HepG2 (cell line): ENCODE measurements at regions not wholly inside any gene's neighbourhood (a gene's known extent, or its start where the extent isn't known, plus 50 kb on each side); places are given as distances from the start of the nearest gene placed in this dataset.

Source experiments
- ATAC-seq: fragments of 200-7000 bp; cut with Tn5 transposase; 3 replicates; pipeline ENCODE4 v1.9.1; 2020; ENCODE audit warnings: mild to moderate bottlenecking, moderate library complexity
- BruUV-seq: library from RNA; stranded (reverse); fragments of 400-500 nt; replicated peaks from 2 replicates; lab custom pipeline; 2021; lab: Mats Ljungman, UMichigan
- CTCF ChIA-PET: fragments of 300-600 bp; formaldehyde crosslinking; extraction: SDS; loops from one replicate; lab custom pipeline; 2021; ENCODE audit warnings: low total read pairs, inconsistent platforms, low intra/inter-chr PET ratio; lab: Yijun Ruan, JAX
- POLR2A ChIA-PET: fragments of 350-600 bp; sonication (Branson Sonifier 250); formaldehyde crosslinking; loops from one replicate; lab custom pipeline; 2020; ENCODE audit warnings: antibody characterized with exemption, inconsistent platforms; lab: Yijun Ruan, JAX
- DNase-seq: peaks from one replicate; pipeline ENCODE4 v3.0.0-alpha.2; 2015; ENCODE audit warnings: low spot score
- FAIRE-seq: peaks from 3 replicates; lab custom pipeline; 2011; peaks lifted over from hg19 to GRCh38; lab: Jason Lieb, UNC
- H2AFZ ChIP-seq: one replicate; pipeline ENCODE4 v1.6.1; 2011; ENCODE audit warnings: low read length, inconsistent platforms
- H3K27ac ChIP-seq: fragments of 300-600 bp; 3 replicates; pipeline ENCODE4 v1.8.0; 2011; ENCODE audit warnings: mixed run types, mild to moderate bottlenecking, mixed read lengths, low read length, inconsistent platforms; ENCODE audit not compliant: insufficient read depth; ENCODE audit errors: extremely low read length
- H3K27me3 ChIP-seq, 2 experiments: fragments of 200-600 bp in 1 of 2; 2 replicates in 1 of 2; 3 replicates in 1 of 2; pipeline versions ENCODE4 v1.6.0 to v1.8.0; 2011; ENCODE audit warnings: low read length in 2 of 2, mild to moderate bottlenecking in 2 of 2, moderate library complexity in 2 of 2, inconsistent platforms in 1 of 2; ENCODE audit not compliant: insufficient read depth in 2 of 2, control insufficient read depth in 1 of 2
- H3K36me3 ChIP-seq, 2 experiments: fragments of 200-600 bp in 1 of 2; replicated peaks in 1 of 2; 2 replicates in 1 of 2; 3 replicates in 1 of 2; pipeline versions ENCODE4 v1.5.1 to v1.8.0; 2011; ENCODE audit warnings: low read length in 2 of 2, inconsistent platforms in 1 of 2; ENCODE audit not compliant: insufficient read depth in 2 of 2, control insufficient read depth in 1 of 2
- H3K4me1 ChIP-seq: 2 replicates; pipeline ENCODE4 v1.5.1; 2012; ENCODE audit warnings: low read length, inconsistent platforms; ENCODE audit not compliant: insufficient read depth
- H3K4me2 ChIP-seq: 2 replicates; pipeline ENCODE4 v1.6.0; 2011; ENCODE audit warnings: low read depth, low read length, inconsistent platforms
- H3K4me3 ChIP-seq, 3 experiments: fragments of 200-600 bp in 1 of 3; sonication (generic), shearing (Covaris generic) in 1 of 3; replicated peaks in 1 of 3; 2 replicates each; pipeline ENCODE4 v1.5.1; 2011 to 2016; ENCODE audit warnings: low read length in 3 of 3, inconsistent platforms in 2 of 3, low read depth in 2 of 3, mild to moderate bottlenecking in 2 of 3, control low read depth in 1 of 3, mixed read lengths in 1 of 3; ENCODE audit not compliant: insufficient read depth in 1 of 3
- H3K79me2 ChIP-seq: one replicate; pipeline ENCODE4 v1.6.1; 2011; ENCODE audit warnings: low read length, inconsistent platforms; ENCODE audit not compliant: insufficient read depth
- H3K9ac ChIP-seq: 2 replicates; pipeline ENCODE4 v1.6.0; 2011; ENCODE audit warnings: mild to moderate bottlenecking, low read depth, low read length, inconsistent platforms; ENCODE audit not compliant: insufficient read depth
- H3K9me3 ChIP-seq: 2 replicates; pipeline ENCODE4 v1.5.1; 2012; ENCODE audit warnings: mild to moderate bottlenecking, low read length
- H4K20me1 ChIP-seq: 2 replicates; pipeline ENCODE4 v1.6.0; 2011; ENCODE audit warnings: inconsistent platforms, mild to moderate bottlenecking, low read length, moderate library complexity; ENCODE audit not compliant: insufficient read depth
- ATF5 ChIP-seq: sonication (generic); formaldehyde crosslinking; IDR thresholded peaks from 2 replicates; pipeline ENCODE4 v1.4.0; 2020; ENCODE audit warnings: mild to moderate bottlenecking, low read depth, missing genetic modification reagents
- ATF7 ChIP-seq, 2 experiments: fragments of 450-650 bp in 1 of 2; sonication (generic) in 1 of 2; formaldehyde crosslinking in 1 of 2; IDR thresholded peaks; 2 replicates each; pipeline versions ENCODE4 v1.4.0 to v1.6.1; 2016 to 2020; ENCODE audit warnings: antibody characterized with exemption in 1 of 2, mild to moderate bottlenecking in 1 of 2, missing genetic modification reagents in 1 of 2
- CAMTA2 ChIP-seq: sonication (generic); formaldehyde crosslinking; IDR thresholded peaks from 2 replicates; pipeline ENCODE4 v1.4.0; 2020; ENCODE audit warnings: mild to moderate bottlenecking, missing genetic modification reagents, borderline replicate concordance
- GMEB1 ChIP-seq: sonication (generic); formaldehyde crosslinking; IDR thresholded peaks from 2 replicates; pipeline ENCODE4 v1.5.1; 2020; ENCODE audit warnings: missing genetic modification reagents, mild to moderate bottlenecking, borderline replicate concordance
- SIN3B ChIP-seq: fragments of 150-350 bp; IDR thresholded peaks from 2 replicates; pipeline ENCODE4 v1.6.1; 2014; ENCODE audit warnings: low read length
- SNAI1 ChIP-seq: sonication (generic); formaldehyde crosslinking; IDR thresholded peaks from 2 replicates; pipeline ENCODE4 v1.5.0; 2020; ENCODE audit warnings: mild to moderate bottlenecking, missing genetic modification reagents, borderline replicate concordance
- ZNF207 ChIP-seq: fragments of 450-650 bp; IDR thresholded peaks from 2 replicates; pipeline ENCODE4 v1.6.1; 2016; ENCODE audit warnings: antibody characterized with exemption, borderline replicate concordance
- ZNF263 ChIP-seq: sonication (generic); formaldehyde crosslinking; IDR thresholded peaks from 2 replicates; pipeline ENCODE4 v1.4.0; 2020; ENCODE audit warnings: missing genetic modification reagents
- ZNF570 ChIP-seq: sonication (generic); formaldehyde crosslinking; IDR thresholded peaks from 2 replicates; pipeline ENCODE4 v1.4.0; 2020; ENCODE audit warnings: mild to moderate bottlenecking, missing genetic modification reagents, borderline replicate concordance
- WGBS: methylation state at CpG from one replicate; pipeline ENCODE4 v1.1.6; 2017; ENCODE audit warnings: low lambda C conversion rate; 5-methylcytosine and 5-hydroxymethylcytosine counted together
- in situ Hi-C: cut with HindIII; loops from 2 replicates; pipeline ENCODE4 v1.10.0; 2017; ENCODE audit warnings: low pct_unique_long_range_greater_than_20kb; ENCODE audit not compliant: extremely low pct_ligation_motif_present
- intact Hi-C: fragments of 100-400 bp; cut with micrococcal nuclease; formaldehyde crosslinking; loops from one replicate; pipeline ENCODE4 v1.10.0; 2022; ENCODE audit not compliant: unreplicated experiment

GRCh38 chr16:9362604-9363003 is 271.2 kb downstream of the HAPSTR1 start:
- H3K79me2 ChIP-seq: no peaks in the 10 kb centered on the region
- ChIA-PET POLR2A (no interaction called here), CTCF (no interaction called here)
- no TSS peak for BruUV-seq
- ATAC-seq (no peak), FAIRE-seq (no peak), DNase-seq (no peak)
- no peaks in the 10 kb centered on the region for H4K20me1 ChIP-seq
- H3K4me1 ChIP-seq: peaks cover 21% of the 10 kb centered on the region
- H3K4me3 ChIP-seq: no peak overlapping the region
- intact Hi-C loops: no loop called here
- H3K27me3 ChIP-seq: peaks cover 0 to 3% of the 10 kb centered on the region in 2 experiments; a peak in 1 of 5 replicates
- no peak overlapping the region for H3K9ac ChIP-seq
- H3K27ac ChIP-seq: no peak overlapping the region
- no peaks in the 10 kb centered on the region for H3K36me3 ChIP-seq
- no peak overlapping the region for H3K4me2 ChIP-seq
- WGBS: 47% methylated on average over 3 of the region's 3 CpGs
- TF ChIP-seq GMEB1 (CRISPR knock-in tag): no peak
- no peak for TF ChIP-seq SNAI1
- no peak for TF ChIP-seq ATF5
- TF ChIP-seq ATF7 (IDR thresholded peaks at IDR 0.05): no peak
- TF ChIP-seq ATF7 (CRISPR knock-in tag; IDR thresholded peaks at IDR 0.05): no peak
- no peak for TF ChIP-seq ZNF263 (CRISPR knock-in tag)
- no peak for TF ChIP-seq SIN3B
- TF ChIP-seq ZNF570 (CRISPR knock-in tag): no peak
- TF ChIP-seq CAMTA2 (CRISPR knock-in tag): no peak
- no peak for TF ChIP-seq ZNF207
- TF ChIP-seq, all 625 proteins: peak for 0
- in situ Hi-C loops: no loop called here
- Histone ChIP-seq H2AFZ (no peak overlapping the region), H3K9me3 (no peaks in the 10 kb centered on the region)
